ENCODE measurements at regions not wholly inside any gene's neighbourhood (a gene's known extent, or its start where the extent isn't known, plus 50 kb on each side); places are given as distances from the start of the nearest gene placed in this dataset.
"Not testable (repeated sequence)": the region's sequence is repeated elsewhere in the genome, so short reads cannot be mapped to it uniquely, and the experiment has no call there.

DNA sequence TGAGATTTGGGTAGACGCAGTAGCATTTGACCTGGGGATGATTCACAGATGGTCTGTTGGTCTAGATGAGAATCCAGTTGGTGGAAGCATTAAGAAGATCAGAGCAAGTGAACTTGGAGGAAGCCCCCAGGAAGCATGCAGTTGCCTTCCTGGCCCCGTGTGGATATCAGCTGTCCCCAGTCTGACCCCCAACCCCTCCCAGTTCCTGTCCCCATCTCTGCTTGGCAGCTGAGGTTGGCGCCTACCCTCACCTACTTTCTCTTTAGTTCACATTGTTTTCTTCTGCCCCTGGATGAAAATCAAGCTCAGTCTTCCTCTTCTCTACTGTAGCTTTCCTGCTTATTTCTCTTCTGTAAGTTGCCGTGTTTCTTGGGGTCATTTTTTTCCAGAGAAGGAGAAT lies 227.9 kb downstream of the GATA3 start:
- Histone ChIP-seq H3K4me1 (no peaks in the 10 kb centered on the region), H3K9me3 (no peaks in the 10 kb centered on the region), H3K27ac (no peak overlapping the region), H3K4me3 (no peak overlapping the region), H3K27me3 (no peaks in the 10 kb centered on the region), H3K36me3 (no peaks in the 10 kb centered on the region)
- TF ChIP-seq, protein P1, sequence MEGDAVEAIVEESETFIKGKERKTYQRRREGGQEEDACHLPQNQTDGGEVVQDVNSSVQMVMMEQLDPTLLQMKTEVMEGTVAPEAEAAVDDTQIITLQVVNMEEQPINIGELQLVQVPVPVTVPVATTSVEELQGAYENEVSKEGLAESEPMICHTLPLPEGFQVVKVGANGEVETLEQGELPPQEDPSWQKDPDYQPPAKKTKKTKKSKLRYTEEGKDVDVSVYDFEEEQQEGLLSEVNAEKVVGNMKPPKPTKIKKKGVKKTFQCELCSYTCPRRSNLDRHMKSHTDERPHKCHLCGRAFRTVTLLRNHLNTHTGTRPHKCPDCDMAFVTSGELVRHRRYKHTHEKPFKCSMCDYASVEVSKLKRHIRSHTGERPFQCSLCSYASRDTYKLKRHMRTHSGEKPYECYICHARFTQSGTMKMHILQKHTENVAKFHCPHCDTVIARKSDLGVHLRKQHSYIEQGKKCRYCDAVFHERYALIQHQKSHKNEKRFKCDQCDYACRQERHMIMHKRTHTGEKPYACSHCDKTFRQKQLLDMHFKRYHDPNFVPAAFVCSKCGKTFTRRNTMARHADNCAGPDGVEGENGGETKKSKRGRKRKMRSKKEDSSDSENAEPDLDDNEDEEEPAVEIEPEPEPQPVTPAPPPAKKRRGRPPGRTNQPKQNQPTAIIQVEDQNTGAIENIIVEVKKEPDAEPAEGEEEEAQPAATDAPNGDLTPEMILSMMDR (IDR thresholded peaks at IDR 0.05): no peak
- intact Hi-C loops (cut with DNase I; ENCODE audit: low total_unique reads): no loop called here
- DNase-seq: no peak

DNA sequence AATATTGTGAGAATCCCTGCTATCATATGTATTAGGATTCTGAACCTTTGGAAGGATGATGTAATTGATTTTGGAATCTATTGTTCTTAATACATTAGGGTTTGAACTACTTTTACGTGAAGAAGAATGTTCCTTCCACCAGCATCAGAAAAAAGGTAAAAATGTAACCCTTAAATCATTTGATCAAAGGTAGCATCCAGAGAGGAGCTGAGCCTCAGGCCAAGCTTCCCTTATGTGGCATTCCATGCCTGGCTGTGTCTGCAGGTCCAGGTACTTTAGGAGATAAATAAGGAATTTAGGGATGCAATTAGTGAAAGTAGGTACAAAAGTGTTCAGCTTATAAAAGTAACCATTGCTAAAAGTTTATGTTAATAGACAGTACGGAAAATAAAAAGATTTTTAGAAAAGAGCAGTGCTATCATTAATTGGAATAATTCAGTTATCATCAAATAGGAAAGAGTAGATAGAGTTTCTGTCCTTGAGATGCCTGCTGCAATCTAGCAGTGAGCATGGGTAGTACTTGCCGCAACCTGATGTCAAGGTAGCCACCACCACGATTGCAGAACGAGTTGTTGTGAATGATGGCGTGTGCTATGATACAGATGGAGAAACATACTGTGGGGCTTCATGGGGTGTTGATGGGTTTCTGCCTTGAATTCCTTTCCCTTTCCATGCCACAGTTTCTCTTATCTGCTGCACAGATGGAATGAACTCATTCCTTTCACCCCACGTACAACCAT lies 228.8 kb downstream of the GATA3 start:
- DNase-seq: no peak
- H3K27me3 ChIP-seq: no peaks in the 10 kb centered on the region
- no peak overlapping the region for H3K4me3 ChIP-seq
- TF ChIP-seq, protein P1 (IDR thresholded peaks at IDR 0.05): no peak
- H3K36me3 ChIP-seq: no peaks in the 10 kb centered on the region
- intact Hi-C loops (cut with DNase I; ENCODE audit: low total_unique reads): no loop called here
- no peaks in the 10 kb centered on the region for H3K9me3 ChIP-seq
- H3K4me1 ChIP-seq: no peaks in the 10 kb centered on the region
- H3K27ac ChIP-seq: no peak overlapping the region

DNA sequence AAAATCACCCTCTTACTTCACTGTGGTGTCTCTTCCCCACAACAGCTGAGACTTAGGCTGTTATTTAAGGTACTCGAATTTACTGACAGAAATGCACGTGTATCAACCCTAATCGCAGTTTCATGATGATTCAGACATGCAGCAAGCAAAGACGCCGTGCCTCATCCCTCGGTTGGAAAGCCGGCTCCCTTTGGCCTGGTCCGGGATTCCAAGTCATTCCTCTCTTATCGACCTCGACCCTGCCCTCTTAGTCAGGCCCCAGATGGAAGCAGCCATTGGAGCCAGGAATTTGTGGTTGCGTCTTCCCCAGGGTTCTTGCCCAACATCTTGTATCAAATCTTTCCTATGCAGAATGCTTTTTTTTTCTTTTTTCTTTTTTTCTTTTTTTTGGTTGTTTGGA lies 229.5 kb downstream of the GATA3 start:
- H3K4me3 ChIP-seq: no peak overlapping the region
- H3K4me1 ChIP-seq: no peaks in the 10 kb centered on the region
- TF ChIP-seq, protein P1 (IDR thresholded peaks at IDR 0.05): no peak
- no peak for DNase-seq
- H3K9me3 ChIP-seq: no peaks in the 10 kb centered on the region
- H3K27ac ChIP-seq: no peak overlapping the region
- no peaks in the 10 kb centered on the region for H3K27me3 ChIP-seq
- no peaks in the 10 kb centered on the region for H3K36me3 ChIP-seq
- intact Hi-C loops (cut with DNase I; ENCODE audit: low total_unique reads): no loop called here

DNA sequence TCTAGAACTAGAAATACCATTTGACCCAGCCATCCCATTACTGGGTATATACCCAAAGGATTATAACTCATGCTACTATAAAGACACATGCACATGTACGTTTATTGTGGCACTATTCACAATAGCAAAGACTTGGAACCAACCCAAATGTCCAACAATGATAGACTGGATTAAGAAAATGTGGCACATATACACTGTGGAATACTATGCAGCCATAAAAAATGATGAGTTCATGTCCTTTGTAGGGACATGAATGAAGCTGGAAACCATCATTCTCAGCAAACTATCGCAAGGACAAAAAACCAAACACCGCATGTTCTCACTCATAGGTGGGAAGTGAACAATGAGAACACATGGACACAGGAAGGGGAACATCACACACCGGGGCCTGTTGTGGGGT lies 231.5 kb downstream of the GATA3 start:
- H3K36me3 ChIP-seq; H3K4me3 ChIP-seq; intact Hi-C loops (cut with DNase I; ENCODE audit: low total_unique reads); H3K27ac ChIP-seq; DNase-seq; H3K4me1 ChIP-seq; H3K27me3 ChIP-seq; H3K9me3 ChIP-seq: not testable (repeated sequence)

DNA sequence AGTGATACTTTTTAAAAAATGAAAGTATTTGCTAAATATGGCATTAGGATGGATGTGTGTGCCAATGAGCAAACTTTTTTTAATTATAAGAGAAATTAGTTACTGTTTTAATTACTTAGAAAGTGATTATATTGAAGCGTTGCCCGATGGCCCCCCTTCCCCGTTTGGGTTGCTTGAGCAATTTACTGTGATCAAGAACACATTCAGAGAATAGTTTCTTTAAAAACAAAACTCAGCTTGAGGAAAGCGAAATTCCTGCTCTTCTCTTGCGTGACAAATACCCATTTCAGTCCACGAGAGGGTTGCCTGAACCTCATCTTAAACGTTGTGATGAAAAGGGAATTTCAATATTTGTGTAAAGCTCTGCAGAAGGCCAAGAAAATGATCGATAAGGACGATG lies 234.1 kb downstream of the GATA3 start:
- H3K4me1 ChIP-seq: no peaks in the 10 kb centered on the region
- DNase-seq: no peak
- no peak overlapping the region for H3K27ac ChIP-seq
- TF ChIP-seq, protein P1 (IDR thresholded peaks at IDR 0.05): no peak
- no peaks in the 10 kb centered on the region for H3K27me3 ChIP-seq
- intact Hi-C loops (cut with DNase I; ENCODE audit: low total_unique reads): no loop called here
- no peaks in the 10 kb centered on the region for H3K9me3 ChIP-seq
- H3K4me3 ChIP-seq: no peak overlapping the region
- no peaks in the 10 kb centered on the region for H3K36me3 ChIP-seq

DNA sequence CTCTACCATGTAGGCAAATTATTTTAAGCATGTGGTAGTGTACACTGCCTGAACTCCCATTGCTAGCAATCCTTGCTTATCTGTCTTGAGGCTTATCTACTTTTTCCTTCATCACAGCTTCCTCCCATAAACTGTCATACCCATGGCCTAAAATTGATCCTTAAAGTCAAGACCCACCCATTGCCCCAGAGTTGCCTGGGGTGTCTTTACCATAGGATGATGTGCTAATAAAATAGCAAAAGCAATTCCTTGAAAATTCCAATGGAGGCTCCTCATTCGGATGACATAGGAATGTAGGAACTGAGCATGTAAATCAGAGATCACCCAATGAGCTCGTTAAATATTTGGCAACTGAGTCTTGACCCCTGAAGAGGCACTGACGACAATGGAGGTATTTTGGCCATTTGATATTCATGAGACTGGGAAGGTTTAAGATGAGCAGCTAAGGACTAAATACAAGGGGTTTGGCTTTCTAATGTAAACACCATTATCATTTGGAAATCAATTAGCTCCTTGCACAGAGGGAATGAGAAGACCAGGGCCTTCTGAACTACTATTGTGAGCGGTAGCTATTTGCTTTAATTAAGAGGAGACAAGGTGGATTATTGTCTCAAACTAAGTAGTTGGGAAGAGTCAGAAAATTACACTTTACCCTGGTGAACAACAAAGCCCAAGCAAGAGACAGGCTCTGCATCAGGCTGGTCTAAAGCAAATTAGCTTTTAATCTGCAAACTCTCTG lies 234.9 kb downstream of the GATA3 start:
- intact Hi-C loops (cut with DNase I; ENCODE audit: low total_unique reads): no loop called here
- Histone ChIP-seq H3K4me1 (no peaks in the 10 kb centered on the region), H3K9me3 (no peaks in the 10 kb centered on the region), H3K27me3 (no peaks in the 10 kb centered on the region), H3K36me3 (no peaks in the 10 kb centered on the region), H3K4me3 (no peak overlapping the region), H3K27ac (no peak overlapping the region)
- TF ChIP-seq, protein P1 (IDR thresholded peaks at IDR 0.05): no peak
- DNase-seq: no peak

All from tibial artery (tissue), 4 donors.